Activated T-cell treated with anti-CD3 and anti-CD28 coated beads, Interleukin-2, amount 50 U/mL, for 24 hours (primary cell): ENCODE measurements at regions not wholly inside any gene's neighbourhood (a gene's known extent, or its start where the extent isn't known, plus 50 kb on each side); places are given as distances from the start of the nearest gene placed in this dataset.
"Not testable (repeated sequence)": the region's sequence is repeated elsewhere in the genome, so short reads cannot be mapped to it uniquely, and the experiment has no call there.

Experiments used
- DNase-seq: peaks from one replicate; pipeline ENCODE4 v3.0.0-alpha.2; 2020
- H3K27ac Mint-ChIP-seq: 2 replicates; pipeline ENCODE4 v1.8.0; 2020; ENCODE audit warnings: mild to moderate bottlenecking, mixed read lengths
- H3K27me3 Mint-ChIP-seq: 2 replicates; pipeline ENCODE4 v1.8.0; 2020; ENCODE audit warnings: mixed read lengths
- H3K36me3 Mint-ChIP-seq: 2 replicates; pipeline ENCODE4 v1.8.0; 2020; ENCODE audit warnings: low read depth, mixed read lengths
- H3K4me1 Mint-ChIP-seq: 2 replicates; pipeline ENCODE4 v1.8.0; 2020; ENCODE audit warnings: low read depth, mixed read lengths
- H3K4me3 Mint-ChIP-seq: 2 replicates; pipeline ENCODE4 v1.8.0; 2020; ENCODE audit warnings: mild to moderate bottlenecking, moderate library complexity, mixed read lengths
- H3K9me3 Mint-ChIP-seq: 2 replicates; pipeline ENCODE4 v1.8.0; 2020; ENCODE audit warnings: mixed read lengths

DNA sequence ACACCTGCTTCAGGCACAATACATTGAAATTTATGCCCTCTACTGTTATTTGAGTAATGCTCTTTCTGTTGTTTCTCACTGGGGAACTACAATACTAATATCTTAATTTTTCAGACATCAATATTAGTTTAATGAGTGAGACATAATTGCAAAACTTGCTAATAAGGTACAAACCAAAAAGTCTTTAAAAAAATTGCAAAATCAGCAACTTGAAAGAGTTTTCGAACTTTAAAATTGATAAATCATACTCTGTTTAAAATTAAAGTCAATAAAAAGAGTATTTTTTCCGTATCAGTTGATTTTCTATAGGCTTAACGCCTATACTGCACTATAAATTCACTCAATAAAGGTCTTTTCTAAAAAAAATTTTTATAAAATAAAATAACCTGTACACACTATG lies 1735.9 kb upstream of the SEL1L start:
- Mint-ChIP-seq H3K4me3 (no peak overlapping the region), H3K4me1 (no peaks in the 10 kb centered on the region), H3K27ac (no peak overlapping the region), H3K9me3 (peaks cover 16% of the 10 kb centered on the region), H3K36me3 (no peaks in the 10 kb centered on the region), H3K27me3 (no peaks in the 10 kb centered on the region)
- DNase-seq: no peak

DNA sequence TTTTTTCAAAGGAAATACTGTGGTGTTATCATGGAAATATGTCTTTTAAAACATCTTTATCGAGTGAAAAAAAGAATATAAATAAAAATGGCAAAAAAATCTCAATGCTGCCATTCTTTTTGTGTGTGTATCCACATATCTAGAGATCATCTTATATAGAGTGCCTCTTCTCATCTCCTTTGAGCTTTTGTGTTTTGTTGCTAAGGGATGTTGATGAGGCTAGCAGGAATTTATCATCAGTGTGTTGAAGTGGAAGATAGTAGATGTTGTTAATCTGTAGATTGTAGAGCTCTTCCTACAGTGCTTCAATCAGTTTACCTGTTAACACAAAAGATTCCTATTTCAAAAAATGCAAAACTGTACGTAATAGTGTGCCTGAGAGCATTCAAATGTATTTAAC lies 1738.0 kb upstream of the SEL1L start:
- no peak overlapping the region for H3K4me3 Mint-ChIP-seq
- H3K27ac Mint-ChIP-seq: no peak overlapping the region
- H3K27me3 Mint-ChIP-seq: no peaks in the 10 kb centered on the region
- peaks cover 15% of the 10 kb centered on the region for H3K9me3 Mint-ChIP-seq
- no peaks in the 10 kb centered on the region for H3K36me3 Mint-ChIP-seq
- DNase-seq: no peak
- no peaks in the 10 kb centered on the region for H3K4me1 Mint-ChIP-seq

DNA sequence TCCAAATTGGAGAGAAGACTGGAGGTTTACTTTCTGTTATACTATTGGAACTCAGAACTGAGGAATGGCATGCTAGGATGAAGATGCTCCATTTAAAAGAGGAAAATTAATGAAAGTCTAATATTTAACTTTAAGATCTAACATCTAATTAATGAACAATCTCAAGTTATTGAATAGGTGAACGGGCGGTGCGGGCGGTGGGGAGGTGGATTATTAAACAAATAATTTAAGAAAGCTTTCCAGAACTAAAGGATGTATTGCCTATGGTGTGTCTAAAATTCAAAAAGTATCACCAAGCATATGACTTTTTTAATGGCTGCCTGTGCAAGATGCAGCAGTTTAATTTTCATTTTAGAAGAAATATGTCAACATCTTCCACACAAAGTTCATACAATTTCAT lies 1747.1 kb upstream of the SEL1L start:
- DNase-seq: no peak
- Mint-ChIP-seq H3K9me3 (peaks cover 23% of the 10 kb centered on the region), H3K4me3 (no peak overlapping the region), H3K4me1 (no peaks in the 10 kb centered on the region), H3K27me3 (no peaks in the 10 kb centered on the region), H3K27ac (no peak overlapping the region), H3K36me3 (no peaks in the 10 kb centered on the region)

DNA sequence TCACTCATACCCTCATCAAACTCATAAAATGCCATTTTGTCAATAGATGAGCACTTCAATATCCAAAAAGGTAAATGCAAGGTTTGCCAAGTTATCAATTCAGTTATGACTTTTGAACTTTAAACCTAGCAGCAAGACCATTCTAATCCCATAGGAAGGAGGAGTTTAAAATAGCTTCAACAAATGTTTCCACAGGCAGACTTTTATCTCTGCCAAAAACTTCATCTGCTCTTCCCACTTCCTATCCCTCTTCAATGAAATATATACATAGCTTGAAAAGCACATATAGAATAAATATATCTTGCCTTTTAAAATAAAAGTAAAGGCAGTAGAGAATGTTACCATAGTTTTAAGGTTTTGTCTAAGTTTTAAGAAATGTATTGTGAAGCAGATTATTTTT lies 1749.1 kb upstream of the SEL1L start:
- no peaks in the 10 kb centered on the region for H3K27me3 Mint-ChIP-seq

DNA sequence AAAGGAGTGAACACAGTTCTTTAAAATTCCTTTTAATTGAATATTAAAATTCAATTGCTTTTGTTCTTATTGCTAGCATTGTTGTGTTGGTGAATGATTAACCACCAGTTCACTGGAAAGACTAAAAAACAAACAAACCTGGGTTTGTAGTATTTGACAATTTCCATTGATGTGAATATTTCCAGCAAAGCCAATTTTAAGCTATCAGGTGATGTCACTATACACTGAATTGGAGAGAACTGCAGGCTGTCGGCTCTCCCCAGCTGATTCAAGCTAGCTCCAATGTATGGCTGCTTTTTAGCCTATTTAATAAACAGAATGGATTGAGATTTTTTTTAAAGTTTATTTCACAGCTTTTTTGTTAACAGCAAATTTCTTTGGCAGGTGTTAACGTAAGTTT lies 1753.6 kb upstream of the SEL1L start:
- Mint-ChIP-seq H3K36me3 (no peaks in the 10 kb centered on the region), H3K9me3 (peaks cover 14% of the 10 kb centered on the region), H3K4me3 (no peak overlapping the region), H3K27me3 (no peaks in the 10 kb centered on the region), H3K27ac (no peak overlapping the region), H3K4me1 (no peaks in the 10 kb centered on the region)
- no peak for DNase-seq

More for the DNA sequence above, 1749.1 kb upstream of the SEL1L start:
- H3K9me3 Mint-ChIP-seq: peaks cover 14% of the 10 kb centered on the region
- no peaks in the 10 kb centered on the region for H3K4me1 Mint-ChIP-seq
- H3K27ac Mint-ChIP-seq: no peak overlapping the region
- H3K36me3 Mint-ChIP-seq: no peaks in the 10 kb centered on the region
- DNase-seq: no peak
- no peak overlapping the region for H3K4me3 Mint-ChIP-seq

DNA sequence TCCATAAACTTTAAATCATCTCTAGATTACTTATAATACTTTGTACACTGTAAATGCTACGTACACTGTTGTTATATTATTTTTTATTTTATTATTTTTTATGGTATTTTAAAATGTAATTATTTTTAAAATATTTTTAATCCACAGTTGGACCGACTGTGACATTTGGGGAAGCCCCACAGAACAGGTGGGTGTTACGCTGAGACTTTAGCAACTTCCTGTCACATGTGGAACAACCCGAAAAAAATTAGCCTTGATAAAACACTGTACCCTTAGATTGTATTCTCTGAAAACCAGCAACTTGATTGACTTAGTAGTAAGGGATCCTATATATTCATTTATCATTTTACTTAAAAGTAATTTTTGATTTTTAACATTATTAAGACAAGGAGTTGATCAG lies 1755.7 kb upstream of the SEL1L start:
- peaks cover 13% of the 10 kb centered on the region for H3K9me3 Mint-ChIP-seq
- H3K4me1 Mint-ChIP-seq: no peaks in the 10 kb centered on the region
- DNase-seq: no peak
- H3K27ac Mint-ChIP-seq: no peak overlapping the region
- no peaks in the 10 kb centered on the region for H3K27me3 Mint-ChIP-seq
- no peak overlapping the region for H3K4me3 Mint-ChIP-seq
- H3K36me3 Mint-ChIP-seq: no peaks in the 10 kb centered on the region

DNA sequence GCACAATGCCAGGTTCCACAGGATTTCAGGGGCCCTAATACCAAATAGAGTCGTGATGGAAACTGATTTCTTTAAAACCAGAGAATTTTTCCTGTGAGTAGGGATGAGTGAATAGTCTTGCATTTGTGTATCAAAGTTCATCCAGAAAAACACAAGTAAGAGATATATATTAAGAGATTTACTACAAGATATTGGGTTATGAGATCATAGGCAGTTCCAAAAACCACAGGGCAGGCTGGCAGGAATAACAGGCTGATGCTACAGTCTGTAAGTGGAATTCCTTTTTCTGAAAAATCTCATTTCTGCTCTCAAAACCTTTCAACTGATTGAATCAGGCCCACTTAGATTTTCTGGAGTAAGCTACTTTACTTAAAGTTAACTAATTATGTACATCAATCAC lies 1756.2 kb upstream of the SEL1L start:
- Mint-ChIP-seq H3K36me3 (no peaks in the 10 kb centered on the region), H3K27ac (no peak overlapping the region), H3K4me3 (no peak overlapping the region), H3K4me1 (no peaks in the 10 kb centered on the region), H3K9me3 (peaks cover 15% of the 10 kb centered on the region), H3K27me3 (no peaks in the 10 kb centered on the region)
- no peak for DNase-seq

DNA sequence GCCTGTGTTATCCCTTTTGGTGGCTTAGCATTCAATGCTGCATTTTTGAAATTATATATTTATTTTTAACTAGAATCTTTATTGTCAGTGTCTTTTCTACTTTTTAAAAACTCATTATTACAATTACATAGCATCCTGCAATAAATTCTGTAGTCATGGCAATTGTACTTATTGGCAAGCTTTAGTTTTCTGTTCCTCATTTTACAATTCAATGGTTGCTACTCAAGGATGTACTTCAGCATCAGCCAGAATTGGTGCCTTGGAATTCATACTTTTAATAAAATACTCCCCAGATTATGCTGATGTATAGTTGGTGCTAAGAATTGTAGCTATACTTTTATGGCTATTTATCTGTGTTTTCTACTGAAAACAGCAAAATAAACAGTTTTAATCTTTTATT lies 1756.8 kb upstream of the SEL1L start:
- H3K4me1 Mint-ChIP-seq: no peaks in the 10 kb centered on the region
- no peak for DNase-seq
- H3K27ac Mint-ChIP-seq: no peak overlapping the region
- no peaks in the 10 kb centered on the region for H3K36me3 Mint-ChIP-seq
- peaks cover 17% of the 10 kb centered on the region for H3K9me3 Mint-ChIP-seq
- no peak overlapping the region for H3K4me3 Mint-ChIP-seq
- no peaks in the 10 kb centered on the region for H3K27me3 Mint-ChIP-seq

DNA sequence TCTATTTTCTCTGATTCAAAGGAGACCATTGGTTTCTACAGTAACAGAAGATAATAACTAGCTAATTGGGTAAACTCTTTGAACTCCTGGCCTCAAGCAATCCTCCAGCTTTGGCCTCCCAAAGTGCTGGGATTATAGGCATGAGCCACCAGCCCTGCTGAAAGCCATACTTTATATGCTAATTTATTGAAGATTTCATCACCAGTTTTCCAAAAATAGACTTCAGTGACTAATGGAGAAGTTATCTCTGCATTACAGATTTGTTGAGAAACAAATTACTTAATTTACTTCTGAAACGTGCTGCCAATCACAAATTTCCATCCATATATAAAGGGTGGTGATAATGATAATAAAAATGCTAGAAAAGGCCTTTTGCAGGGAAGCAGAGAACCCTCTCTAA lies 1758.1 kb upstream of the SEL1L start:
- Mint-ChIP-seq H3K27me3 (no peaks in the 10 kb centered on the region), H3K9me3 (peaks cover 17% of the 10 kb centered on the region), H3K4me1 (no peaks in the 10 kb centered on the region), H3K27ac (no peak overlapping the region), H3K4me3 (no peak overlapping the region), H3K36me3 (no peaks in the 10 kb centered on the region)
- DNase-seq: no peak

DNA sequence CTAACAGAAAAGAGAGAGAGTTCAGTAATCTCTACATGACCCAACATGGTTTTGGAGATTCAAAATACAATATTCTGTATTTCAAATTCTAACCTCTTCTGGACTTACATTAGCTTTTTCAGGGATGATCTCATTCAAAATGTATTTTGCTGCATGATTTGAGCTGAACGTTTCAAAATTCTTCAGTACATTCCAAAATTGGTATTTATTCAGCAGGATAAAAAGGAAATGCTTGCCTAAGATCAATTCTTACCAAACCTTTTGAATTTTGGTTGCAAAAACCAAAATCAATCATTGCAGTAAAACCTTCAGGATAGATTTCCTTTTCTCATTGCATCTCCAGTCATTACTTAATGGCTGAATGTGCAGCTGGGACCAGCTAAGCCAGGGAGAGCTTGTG lies 1761.3 kb upstream of the SEL1L start:
- no peaks in the 10 kb centered on the region for H3K4me1 Mint-ChIP-seq
- H3K27ac Mint-ChIP-seq: no peak overlapping the region
- no peak for DNase-seq
- H3K36me3 Mint-ChIP-seq: no peaks in the 10 kb centered on the region
- peaks cover 24% of the 10 kb centered on the region for H3K9me3 Mint-ChIP-seq
- H3K27me3 Mint-ChIP-seq: no peaks in the 10 kb centered on the region
- H3K4me3 Mint-ChIP-seq: no peak overlapping the region

DNA sequence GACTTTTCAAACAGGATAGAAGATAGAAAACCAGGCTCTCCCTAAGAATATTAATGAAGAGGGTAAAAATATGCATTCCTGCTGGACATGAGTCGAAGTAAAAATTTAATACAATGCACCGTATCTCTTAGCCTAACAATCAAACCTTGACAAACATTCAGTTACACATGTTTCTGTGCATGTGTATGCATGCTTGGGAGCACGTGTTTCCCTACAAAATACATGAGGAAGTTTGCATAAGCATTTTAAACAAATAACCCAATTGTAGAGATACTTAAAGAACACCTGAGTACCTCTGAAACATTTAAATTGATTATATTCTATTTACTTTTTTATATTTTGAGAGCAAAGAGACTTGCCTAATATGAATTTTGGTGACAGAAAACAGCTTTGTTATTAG lies 1763.7 kb upstream of the SEL1L start:
- H3K9me3 Mint-ChIP-seq: peaks cover 24% of the 10 kb centered on the region
- no peak overlapping the region for H3K27ac Mint-ChIP-seq
- no peaks in the 10 kb centered on the region for H3K36me3 Mint-ChIP-seq
- H3K4me1 Mint-ChIP-seq: no peaks in the 10 kb centered on the region
- no peak overlapping the region for H3K4me3 Mint-ChIP-seq
- H3K27me3 Mint-ChIP-seq: no peaks in the 10 kb centered on the region
- DNase-seq: no peak

DNA sequence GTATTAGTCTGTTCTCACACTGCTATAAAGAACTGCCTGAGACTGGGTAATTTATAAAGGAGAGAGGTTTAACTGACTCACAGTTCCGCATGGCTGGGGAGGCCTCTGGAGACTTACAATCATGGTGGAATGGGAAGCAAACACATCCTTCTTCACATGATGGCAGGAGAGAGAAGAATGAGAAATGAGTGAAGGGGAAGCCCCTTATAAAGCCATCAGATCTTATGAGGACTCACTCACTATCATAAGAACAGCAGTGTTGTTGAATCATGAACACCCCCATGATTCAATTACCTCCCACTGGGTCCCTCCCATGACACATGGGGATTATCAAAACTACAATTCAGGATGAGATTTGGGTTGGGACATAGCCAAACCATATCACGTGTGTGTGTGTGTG lies 1764.4 kb upstream of the SEL1L start:
- H3K4me3 Mint-ChIP-seq, H3K4me1 Mint-ChIP-seq, H3K27ac Mint-ChIP-seq, H3K36me3 Mint-ChIP-seq, H3K27me3 Mint-ChIP-seq, DNase-seq: not testable (repeated sequence)
- H3K9me3 Mint-ChIP-seq: peaks cover 24% of the 10 kb centered on the region

DNA sequence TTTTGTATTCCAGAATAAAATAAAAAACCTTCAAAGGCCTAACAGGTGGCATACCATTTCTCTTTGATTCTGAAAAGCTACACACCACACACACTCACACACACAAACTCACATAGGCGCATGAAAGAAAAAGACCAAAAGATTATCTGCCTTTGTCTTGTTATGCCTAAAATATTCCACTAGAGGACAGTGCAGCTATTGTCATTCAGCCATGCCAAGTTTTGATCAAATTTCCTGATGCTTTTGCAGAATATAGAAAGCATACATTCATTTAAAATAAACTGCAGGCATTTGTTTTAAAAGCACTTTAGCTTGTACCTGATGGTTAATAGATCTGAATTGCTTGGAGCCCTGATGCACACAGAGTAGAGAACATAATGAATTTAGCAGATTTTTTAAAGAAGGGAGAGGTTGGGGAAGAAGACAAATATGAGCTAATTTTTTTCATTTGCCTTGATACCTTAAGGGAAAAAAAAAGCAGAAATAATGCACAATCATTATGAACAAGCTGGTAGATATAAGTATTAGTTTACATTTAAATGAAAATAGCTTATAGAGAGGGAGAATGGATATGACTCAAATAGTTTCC lies 1766.9 kb upstream of the SEL1L start:
- Mint-ChIP-seq H3K4me3 (no peak overlapping the region), H3K9me3 (peaks cover 17% of the 10 kb centered on the region), H3K27me3 (no peaks in the 10 kb centered on the region), H3K4me1 (no peaks in the 10 kb centered on the region), H3K27ac (no peak overlapping the region), H3K36me3 (no peaks in the 10 kb centered on the region)
- no peak for DNase-seq

DNA sequence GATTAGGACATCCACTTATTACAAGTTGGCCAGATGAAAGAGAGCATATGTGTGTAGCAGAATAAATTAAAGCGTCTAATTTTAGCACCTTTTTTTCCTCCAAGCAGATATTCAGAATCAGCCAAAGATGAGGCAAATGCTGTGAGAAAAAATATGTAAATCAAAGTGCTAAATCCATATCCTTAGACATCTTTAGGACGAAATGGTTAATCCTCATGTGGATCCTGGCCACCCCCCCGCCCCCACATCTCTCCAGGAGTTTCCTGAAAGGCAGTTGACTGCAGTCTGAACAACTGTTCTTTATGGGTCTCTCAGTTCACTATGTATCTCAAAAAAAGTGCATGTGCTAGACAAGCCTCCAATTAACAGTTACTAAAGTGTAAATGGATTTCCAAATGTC lies 1768.1 kb upstream of the SEL1L start:
- no peaks in the 10 kb centered on the region for H3K4me1 Mint-ChIP-seq
- H3K27ac Mint-ChIP-seq: no peak overlapping the region
- H3K27me3 Mint-ChIP-seq: no peaks in the 10 kb centered on the region
- DNase-seq: no peak
- H3K9me3 Mint-ChIP-seq: peaks cover 17% of the 10 kb centered on the region
- no peak overlapping the region for H3K4me3 Mint-ChIP-seq
- H3K36me3 Mint-ChIP-seq: no peaks in the 10 kb centered on the region

DNA sequence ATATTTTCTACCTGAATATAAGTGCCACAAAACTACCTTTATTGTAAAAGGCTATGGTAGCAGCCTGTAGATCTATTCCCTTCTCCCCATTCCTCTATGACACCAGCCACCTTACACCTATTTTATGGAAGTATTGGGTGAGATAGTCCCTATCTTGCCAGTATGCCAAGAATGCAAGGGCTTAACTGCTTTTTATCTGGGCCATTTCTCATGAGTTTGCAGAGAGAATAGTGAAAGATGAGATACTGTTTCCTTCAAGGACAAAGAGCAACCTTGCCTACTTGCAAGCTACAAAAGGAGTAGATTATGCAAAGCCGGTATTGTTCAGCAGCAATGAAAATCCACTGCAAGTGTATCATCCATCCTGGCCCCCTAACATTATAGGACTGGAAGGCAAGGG lies 1775.6 kb upstream of the SEL1L start:
- no peaks in the 10 kb centered on the region for H3K27me3 Mint-ChIP-seq
- no peaks in the 10 kb centered on the region for H3K4me1 Mint-ChIP-seq
- H3K9me3 Mint-ChIP-seq: peaks cover 18% of the 10 kb centered on the region
- no peak overlapping the region for H3K4me3 Mint-ChIP-seq
- DNase-seq: no peak
- no peaks in the 10 kb centered on the region for H3K36me3 Mint-ChIP-seq
- H3K27ac Mint-ChIP-seq: no peak overlapping the region

DNA sequence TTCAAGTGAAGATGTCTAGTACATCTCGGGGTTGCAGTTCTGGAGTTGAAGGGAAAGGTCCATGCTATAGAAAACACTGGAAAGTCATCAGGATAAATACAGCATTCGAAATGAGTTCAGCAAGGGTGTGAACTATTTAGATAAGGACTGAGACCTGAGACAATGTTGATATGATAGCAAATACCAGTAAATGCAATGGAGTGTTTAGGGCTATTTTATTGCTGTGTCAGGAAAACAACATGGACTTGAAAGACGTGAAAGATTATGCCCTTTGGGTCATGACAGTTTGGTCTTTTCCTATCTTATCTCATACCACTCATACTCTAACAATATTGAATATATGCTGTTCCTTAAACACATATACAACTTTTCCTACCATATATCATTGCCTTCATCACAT lies 1776.2 kb upstream of the SEL1L start:
- DNase-seq: no peak
- Mint-ChIP-seq H3K9me3 (peaks cover 18% of the 10 kb centered on the region), H3K4me1 (no peaks in the 10 kb centered on the region), H3K4me3 (no peak overlapping the region), H3K27me3 (no peaks in the 10 kb centered on the region), H3K36me3 (no peaks in the 10 kb centered on the region), H3K27ac (no peak overlapping the region)
